ENCODE measurements at regions not wholly inside any gene's neighbourhood (a gene's known extent, or its start where the extent isn't known, plus 50 kb on each side); places are given as distances from the start of the nearest gene placed in this dataset.

GRCh38 chr5:162485666-162486292, 418.2 kb downstream of the GABRG2 start:
- TF ChIP-seq CTCF (conservative IDR thresholded peaks at IDR 0.05): no peak
- no peak for TF ChIP-seq ZFX (IDR thresholded peaks at IDR 0.05)

All from C4-2B (cell line).